ENCODE measurements at regions not wholly inside any gene's neighbourhood (a gene's known extent, or its start where the extent isn't known, plus 50 kb on each side); places are given as distances from the start of the nearest gene placed in this dataset.
A peak's percentile ranks its signal among the peaks of the same experiment; 100 is the strongest.
"Not testable (repeated sequence)": the region's sequence is repeated elsewhere in the genome, so short reads cannot be mapped to it uniquely, and the experiment has no call there.

GRCh38 chr20:12835999-12836398 lies 172.8 kb upstream of the SPTLC3 start:
- Mint-ChIP-seq H3K36me3 (ENCODE audit: unreplicated experiment) (no peaks in the 10 kb centered on the region), H3K4me3 (ENCODE audit: unreplicated experiment) (no peak overlapping the region), H3K27me3 (ENCODE audit: unreplicated experiment) (no peaks in the 10 kb centered on the region), H3K9me3 (ENCODE audit: unreplicated experiment) (no peaks in the 10 kb centered on the region), H3K4me1 (ENCODE audit: low read depth, unreplicated experiment) (no peaks in the 10 kb centered on the region), H3K27ac (ENCODE audit: unreplicated experiment) (no peak overlapping the region)
- DNase-seq: no peak
- TF ChIP-seq CTCF (IDR thresholded peaks at IDR 0.05; ENCODE audit: partially characterized antibody, unreplicated experiment): no peak

- H3K4me1 Mint-ChIP-seq (ENCODE audit: low read depth, unreplicated experiment): no peaks in the 10 kb centered on the region
- no peaks in the 10 kb centered on the region for H3K36me3 Mint-ChIP-seq (ENCODE audit: unreplicated experiment)
- TF ChIP-seq CTCF (IDR thresholded peaks at IDR 0.05; ENCODE audit: partially characterized antibody, unreplicated experiment): no peak
- no peak overlapping the region for H3K27ac Mint-ChIP-seq (ENCODE audit: unreplicated experiment)
- H3K27me3 Mint-ChIP-seq (ENCODE audit: unreplicated experiment): no peaks in the 10 kb centered on the region
- no peak for DNase-seq
- no peak overlapping the region for H3K4me3 Mint-ChIP-seq (ENCODE audit: unreplicated experiment)
- H3K9me3 Mint-ChIP-seq (ENCODE audit: unreplicated experiment): no peaks in the 10 kb centered on the region
These were observed 171.1 kb upstream of the SPTLC3 start for GRCh38 chr20:12837646-12838045.

DNA sequence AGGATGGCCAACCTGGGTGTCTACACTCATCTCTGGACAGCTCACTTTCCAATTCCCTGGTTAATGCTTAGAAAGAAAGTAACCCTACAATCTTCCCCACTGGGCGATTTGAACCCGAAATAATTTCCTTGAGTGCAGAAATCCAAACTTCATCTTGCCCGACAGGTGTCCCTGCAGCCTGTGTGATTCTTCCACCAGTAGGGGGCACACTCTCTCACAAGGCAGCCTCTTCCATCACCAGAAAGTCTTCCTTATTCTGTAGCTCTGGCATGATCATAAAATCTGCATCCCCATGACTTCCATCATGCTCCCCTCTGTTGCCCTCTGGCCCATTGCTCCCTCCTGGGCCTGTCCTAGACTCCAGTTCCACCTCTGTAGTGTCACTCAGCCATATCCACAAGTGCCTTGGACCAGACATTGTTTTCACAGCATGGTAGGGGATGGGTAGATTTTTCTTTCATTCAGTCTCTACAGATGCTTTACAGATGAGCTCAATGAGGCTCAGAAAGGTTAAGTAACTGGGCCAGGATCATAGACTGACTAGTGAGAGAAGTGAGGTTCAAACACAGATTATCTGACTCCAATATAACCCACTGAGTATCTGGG lies 170.4 kb upstream of the SPTLC3 start:
- TF ChIP-seq CTCF (IDR thresholded peaks at IDR 0.05; ENCODE audit: partially characterized antibody, unreplicated experiment): peak; percentile 49
- H3K27me3 Mint-ChIP-seq (ENCODE audit: unreplicated experiment): no peaks in the 10 kb centered on the region
- no peak overlapping the region for H3K4me3 Mint-ChIP-seq (ENCODE audit: unreplicated experiment)
- H3K36me3 Mint-ChIP-seq (ENCODE audit: unreplicated experiment): no peaks in the 10 kb centered on the region
- no peak overlapping the region for H3K27ac Mint-ChIP-seq (ENCODE audit: unreplicated experiment)
- no peak for DNase-seq
- H3K9me3 Mint-ChIP-seq (ENCODE audit: unreplicated experiment): no peaks in the 10 kb centered on the region
- no peaks in the 10 kb centered on the region for H3K4me1 Mint-ChIP-seq (ENCODE audit: low read depth, unreplicated experiment)

- Mint-ChIP-seq H3K4me1 (ENCODE audit: low read depth, unreplicated experiment) (peaks cover 5% of the 10 kb centered on the region), H3K36me3 (ENCODE audit: unreplicated experiment) (no peaks in the 10 kb centered on the region), H3K27ac (ENCODE audit: unreplicated experiment) (no peak overlapping the region), H3K4me3 (ENCODE audit: unreplicated experiment) (no peak overlapping the region), H3K27me3 (ENCODE audit: unreplicated experiment) (no peaks in the 10 kb centered on the region), H3K9me3 (ENCODE audit: unreplicated experiment) (no peaks in the 10 kb centered on the region)
- no peak for TF ChIP-seq CTCF (IDR thresholded peaks at IDR 0.05; ENCODE audit: partially characterized antibody, unreplicated experiment)
- DNase-seq: no peak
These were observed 160.9 kb upstream of the SPTLC3 start for GRCh38 chr20:12847872-12848271.

DNA sequence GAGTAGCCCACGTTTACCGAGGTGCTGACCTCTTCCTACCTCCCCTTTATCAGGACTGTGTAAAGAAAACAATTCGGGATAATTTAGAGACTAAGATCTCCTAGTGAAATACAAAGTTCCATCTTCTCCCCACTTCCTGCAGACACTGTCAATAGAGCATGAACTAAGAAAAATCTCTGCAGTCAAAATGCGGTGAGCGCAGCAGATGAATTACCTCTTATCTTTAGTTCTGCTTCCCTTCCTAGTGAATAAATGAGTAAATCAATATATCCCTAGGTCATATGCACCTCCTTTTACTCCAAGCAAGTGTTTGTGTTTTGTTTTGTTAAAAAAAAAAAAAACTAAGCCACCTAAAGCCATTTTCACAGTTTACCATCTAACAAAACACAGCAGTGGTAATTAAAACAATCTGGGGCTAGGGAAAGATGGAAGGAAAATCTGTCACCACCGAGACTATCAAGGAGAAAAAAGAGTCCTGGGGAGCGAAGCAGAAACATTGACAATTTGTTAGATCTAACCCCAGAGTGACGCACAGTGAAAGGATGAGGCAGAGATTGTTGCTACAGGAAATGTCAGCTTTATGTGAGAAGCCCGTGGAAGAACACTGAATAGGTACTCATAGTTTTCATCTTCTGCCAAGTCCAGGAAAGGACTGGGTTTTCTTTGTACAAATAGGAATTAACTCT lies 159.4 kb upstream of the SPTLC3 start:
- H3K27ac Mint-ChIP-seq (ENCODE audit: unreplicated experiment): no peak overlapping the region

DNA sequence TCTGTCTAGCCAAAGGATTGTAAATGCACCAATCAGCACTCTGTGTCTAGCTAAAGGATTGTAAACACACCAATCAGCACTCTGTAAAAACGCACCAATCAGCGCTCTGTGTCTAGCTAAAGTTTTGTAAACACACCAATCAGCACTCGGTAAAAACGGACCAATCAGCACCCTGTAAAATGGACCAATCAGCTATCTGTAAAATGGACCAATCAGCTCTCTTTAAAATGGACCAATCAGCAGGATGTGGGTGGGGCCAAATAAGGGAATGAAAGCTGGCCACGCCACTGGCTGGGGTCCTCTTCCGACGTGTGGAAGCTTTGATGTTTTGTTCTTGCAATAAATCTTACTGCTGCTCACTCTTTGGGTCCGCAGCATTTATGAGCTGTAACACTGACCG lies 151.1 kb upstream of the SPTLC3 start:
- H3K27ac Mint-ChIP-seq (ENCODE audit: unreplicated experiment); H3K36me3 Mint-ChIP-seq (ENCODE audit: unreplicated experiment): not testable (repeated sequence)

More for the DNA sequence above, 159.4 kb upstream of the SPTLC3 start:
- no peaks in the 10 kb centered on the region for H3K36me3 Mint-ChIP-seq (ENCODE audit: unreplicated experiment)
- TF ChIP-seq CTCF (IDR thresholded peaks at IDR 0.05; ENCODE audit: partially characterized antibody, unreplicated experiment): no peak
- DNase-seq: no peak
- H3K4me3 Mint-ChIP-seq (ENCODE audit: unreplicated experiment): no peak overlapping the region
- H3K9me3 Mint-ChIP-seq (ENCODE audit: unreplicated experiment): no peaks in the 10 kb centered on the region
- peaks cover 5% of the 10 kb centered on the region for H3K4me1 Mint-ChIP-seq (ENCODE audit: low read depth, unreplicated experiment)
- H3K27me3 Mint-ChIP-seq (ENCODE audit: unreplicated experiment): no peaks in the 10 kb centered on the region

More for the DNA sequence above, 151.1 kb upstream of the SPTLC3 start:
- peaks cover 10% of the 10 kb centered on the region for H3K4me1 Mint-ChIP-seq (ENCODE audit: low read depth, unreplicated experiment)
- not testable (repeated sequence) for H3K9me3 Mint-ChIP-seq (ENCODE audit: unreplicated experiment); DNase-seq; H3K27me3 Mint-ChIP-seq (ENCODE audit: unreplicated experiment); H3K4me3 Mint-ChIP-seq (ENCODE audit: unreplicated experiment)
